ENCODE measurements at regions not wholly inside any gene's neighbourhood (a gene's known extent, or its start where the extent isn't known, plus 50 kb on each side); places are given as distances from the start of the nearest gene placed in this dataset.

- H3K27me3 Mint-ChIP-seq, result no peaks in the 10 kb centered on the region
- H3K9me3 Mint-ChIP-seq, result no peaks in the 10 kb centered on the region
- no peak overlapping the region for H3K4me3 Mint-ChIP-seq
- H3K36me3 Mint-ChIP-seq (ENCODE audit: low read depth), result no peaks in the 10 kb centered on the region
- intact Hi-C loops (cut with micrococcal nuclease), result no loop called here
- H3K4me1 Mint-ChIP-seq (ENCODE audit: low read depth), result no peaks in the 10 kb centered on the region
- no peak overlapping the region for H3K27ac Mint-ChIP-seq
These were observed 316.0 kb downstream of the LMO4 start for GRCh38 chr1:87644579-87645190.

GRCh38 chr1:87647430-87648177 lies 318.9 kb downstream of the LMO4 start:
- H3K4me1 Mint-ChIP-seq (ENCODE audit: low read depth), result no peaks in the 10 kb centered on the region
- no peaks in the 10 kb centered on the region for H3K9me3 Mint-ChIP-seq
- no peak overlapping the region for H3K27ac Mint-ChIP-seq
- H3K27me3 Mint-ChIP-seq, result no peaks in the 10 kb centered on the region
- H3K4me3 Mint-ChIP-seq, result no peak overlapping the region
- intact Hi-C loops (cut with micrococcal nuclease), result no loop called here
- no peaks in the 10 kb centered on the region for H3K36me3 Mint-ChIP-seq (ENCODE audit: low read depth)

GRCh38 chr1:87648323-87649119 lies 319.8 kb downstream of the LMO4 start:
- Mint-ChIP-seq H3K27ac (no peak overlapping the region), H3K9me3 (no peaks in the 10 kb centered on the region), H3K4me3 (no peak overlapping the region), H3K4me1 (ENCODE audit: low read depth) (no peaks in the 10 kb centered on the region), H3K27me3 (no peaks in the 10 kb centered on the region), H3K36me3 (ENCODE audit: low read depth) (no peaks in the 10 kb centered on the region)
- intact Hi-C loops (cut with micrococcal nuclease), result no loop called here

GRCh38 chr1:87650306-87650705 lies 321.6 kb downstream of the LMO4 start:
- H3K4me1 Mint-ChIP-seq (ENCODE audit: low read depth), result no peaks in the 10 kb centered on the region
- no peaks in the 10 kb centered on the region for H3K36me3 Mint-ChIP-seq (ENCODE audit: low read depth)
- H3K9me3 Mint-ChIP-seq, result no peaks in the 10 kb centered on the region

GRCh38 chr1:87652176-87652575 lies 323.5 kb downstream of the LMO4 start:
- Mint-ChIP-seq H3K4me1 (ENCODE audit: low read depth) (no peaks in the 10 kb centered on the region), H3K27ac (no peak overlapping the region), H3K27me3 (no peaks in the 10 kb centered on the region), H3K36me3 (ENCODE audit: low read depth) (no peaks in the 10 kb centered on the region), H3K9me3 (no peaks in the 10 kb centered on the region), H3K4me3 (no peak overlapping the region)
- intact Hi-C loops (cut with micrococcal nuclease), result no loop called here

More at GRCh38 chr1:87650306-87650705, 321.6 kb downstream of the LMO4 start:
- Mint-ChIP-seq H3K4me3 (no peak overlapping the region), H3K27ac (no peak overlapping the region), H3K27me3 (no peaks in the 10 kb centered on the region)
- intact Hi-C loops (cut with micrococcal nuclease), result no loop called here

GRCh38 chr1:87665151-87665550 lies 336.5 kb downstream of the LMO4 start:
- Mint-ChIP-seq H3K4me3 (no peak overlapping the region), H3K4me1 (ENCODE audit: low read depth) (no peaks in the 10 kb centered on the region), H3K27me3 (no peaks in the 10 kb centered on the region), H3K27ac (no peak overlapping the region), H3K36me3 (ENCODE audit: low read depth) (no peaks in the 10 kb centered on the region), H3K9me3 (peaks cover 16% of the 10 kb centered on the region)
- intact Hi-C loops (cut with micrococcal nuclease), result no loop called here

- Mint-ChIP-seq H3K27me3 (no peaks in the 10 kb centered on the region), H3K36me3 (ENCODE audit: low read depth) (no peaks in the 10 kb centered on the region), H3K27ac (no peak overlapping the region), H3K4me1 (ENCODE audit: low read depth) (no peaks in the 10 kb centered on the region), H3K4me3 (no peak overlapping the region), H3K9me3 (peaks cover 7% of the 10 kb centered on the region)
- intact Hi-C loops (cut with micrococcal nuclease), result no loop called here
These were observed 338.0 kb downstream of the LMO4 start for GRCh38 chr1:87666681-87667080.

GRCh38 chr1:87669674-87670073 lies 341.0 kb downstream of the LMO4 start:
- Mint-ChIP-seq H3K4me3 (no peak overlapping the region), H3K9me3 (peaks cover 7% of the 10 kb centered on the region), H3K27me3 (no peaks in the 10 kb centered on the region), H3K4me1 (ENCODE audit: low read depth) (no peaks in the 10 kb centered on the region), H3K27ac (no peak overlapping the region), H3K36me3 (ENCODE audit: low read depth) (no peaks in the 10 kb centered on the region)
- intact Hi-C loops (cut with micrococcal nuclease), result no loop called here

- Mint-ChIP-seq H3K27me3 (no peaks in the 10 kb centered on the region), H3K27ac (no peak overlapping the region), H3K36me3 (ENCODE audit: low read depth) (no peaks in the 10 kb centered on the region), H3K9me3 (no peaks in the 10 kb centered on the region), H3K4me1 (ENCODE audit: low read depth) (no peaks in the 10 kb centered on the region), H3K4me3 (no peak overlapping the region)
- intact Hi-C loops (cut with micrococcal nuclease), result no loop called here
These were observed 344.6 kb downstream of the LMO4 start for GRCh38 chr1:87673309-87673708.

GRCh38 chr1:87673748-87674147 lies 345.1 kb downstream of the LMO4 start:
- H3K36me3 Mint-ChIP-seq (ENCODE audit: low read depth), result no peaks in the 10 kb centered on the region
- H3K9me3 Mint-ChIP-seq, result no peaks in the 10 kb centered on the region
- H3K27me3 Mint-ChIP-seq, result no peaks in the 10 kb centered on the region
- H3K27ac Mint-ChIP-seq, result no peak overlapping the region
- intact Hi-C loops (cut with micrococcal nuclease), result no loop called here
- H3K4me1 Mint-ChIP-seq (ENCODE audit: low read depth), result no peaks in the 10 kb centered on the region
- H3K4me3 Mint-ChIP-seq, result no peak overlapping the region

- H3K9me3 Mint-ChIP-seq, result no peaks in the 10 kb centered on the region
- no peak overlapping the region for H3K27ac Mint-ChIP-seq
- H3K27me3 Mint-ChIP-seq, result no peaks in the 10 kb centered on the region
- intact Hi-C loops (cut with micrococcal nuclease), result no loop called here
- H3K4me3 Mint-ChIP-seq, result no peak overlapping the region
- no peaks in the 10 kb centered on the region for H3K36me3 Mint-ChIP-seq (ENCODE audit: low read depth)
- no peaks in the 10 kb centered on the region for H3K4me1 Mint-ChIP-seq (ENCODE audit: low read depth)
These were observed 346.1 kb downstream of the LMO4 start for GRCh38 chr1:87674791-87675190.

- Mint-ChIP-seq H3K36me3 (ENCODE audit: low read depth) (no peaks in the 10 kb centered on the region), H3K9me3 (no peaks in the 10 kb centered on the region), H3K4me3 (no peak overlapping the region), H3K4me1 (ENCODE audit: low read depth) (peaks cover 9% of the 10 kb centered on the region), H3K27me3 (no peaks in the 10 kb centered on the region), H3K27ac (no peak overlapping the region)
- intact Hi-C loops (cut with micrococcal nuclease), result no loop called here
These were observed 349.6 kb downstream of the LMO4 start for GRCh38 chr1:87678266-87678665.

GRCh38 chr1:87682565-87682964 lies 353.9 kb downstream of the LMO4 start:
- Mint-ChIP-seq H3K27ac (no peak overlapping the region), H3K36me3 (ENCODE audit: low read depth) (no peaks in the 10 kb centered on the region), H3K9me3 (no peaks in the 10 kb centered on the region), H3K4me3 (no peak overlapping the region), H3K4me1 (ENCODE audit: low read depth) (peaks cover 12% of the 10 kb centered on the region), H3K27me3 (no peaks in the 10 kb centered on the region)
- intact Hi-C loops (cut with micrococcal nuclease), result no loop called here

GRCh38 chr1:87683196-87683956 lies 354.7 kb downstream of the LMO4 start:
- Mint-ChIP-seq H3K27ac (no peak overlapping the region), H3K27me3 (no peaks in the 10 kb centered on the region), H3K4me1 (ENCODE audit: low read depth) (peaks cover 12% of the 10 kb centered on the region), H3K9me3 (no peaks in the 10 kb centered on the region), H3K4me3 (no peak overlapping the region), H3K36me3 (ENCODE audit: low read depth) (no peaks in the 10 kb centered on the region)
- intact Hi-C loops (cut with micrococcal nuclease), result no loop called here

All from dendritic cell treated with granulocyte-macrophage colony-stimulating factor and Interleukin-4, amounts not matched to agents 40 ng/mL and 50 ng/mL, for 4 days (primary cell).